GM23338 (cell line): ENCODE measurements at regions not wholly inside any gene's neighbourhood (a gene's known extent, or its start where the extent isn't known, plus 50 kb on each side); places are given as distances from the start of the nearest gene placed in this dataset.

Source experiments
- ATAC-seq: fragments of 200-7000 bp; cut with Tn5 transposase; 3 replicates; pipeline ENCODE4 v1.9.1; 2020
- DNase-seq: peaks from one replicate; pipeline ENCODE4 v3.0.0-alpha.2; 2015; ENCODE audit warnings: low spot score
- H2AFZ ChIP-seq: fragments of 200-600 bp; sonication (generic); 2 replicates; pipeline ENCODE4 v1.8.0; 2016; ENCODE audit warnings: antibody characterized with exemption, mild to moderate bottlenecking, moderate library complexity
- H3F3A ChIP-seq: fragments of 200-600 bp; sonication (generic); replicated peaks from 2 replicates; pipeline ENCODE4 v1.8.0; 2017; ENCODE audit warnings: antibody characterized with exemption, mixed run types, low read depth
- H3K27ac ChIP-seq: fragments of 200-600 bp; sonication (generic); 2 replicates; pipeline ENCODE4 v1.6.1; 2016; ENCODE audit warnings: low read depth
- H3K27me3 ChIP-seq: fragments of 200-600 bp; sonication (generic); 2 replicates; pipeline ENCODE4 v1.8.0; 2016; ENCODE audit warnings: mild to moderate bottlenecking, mixed run types, moderate library complexity; ENCODE audit not compliant: insufficient read depth
- H3K36me3 ChIP-seq: fragments of 200-600 bp; sonication (generic); 2 replicates; pipeline ENCODE4 v1.8.0; 2016; ENCODE audit warnings: mild to moderate bottlenecking; ENCODE audit not compliant: insufficient read depth
- H3K4me1 ChIP-seq: fragments of 200-600 bp; sonication (generic); 2 replicates; pipeline ENCODE4 v1.8.0; 2016; ENCODE audit warnings: mild to moderate bottlenecking, moderate library complexity; ENCODE audit not compliant: insufficient read depth
- H3K4me2 ChIP-seq: fragments of 200-600 bp; sonication (generic); 2 replicates; pipeline ENCODE4 v1.7.1; 2017; ENCODE audit warnings: mixed run types
- H3K4me3 ChIP-seq: fragments of 200-600 bp; sonication (generic); 2 replicates; pipeline ENCODE4 v1.6.1; 2016; ENCODE audit warnings: mixed run types
- H3K79me2 ChIP-seq: fragments of 200-600 bp; sonication (generic); replicated peaks from 2 replicates; pipeline ENCODE4 v1.8.0; 2017; ENCODE audit warnings: mild to moderate bottlenecking; ENCODE audit not compliant: insufficient read depth
- H3K9me2 ChIP-seq: fragments of 200-600 bp; sonication (generic); 2 replicates; pipeline ENCODE4 v1.8.0; 2017; ENCODE audit not compliant: insufficient read depth
- H4K20me1 ChIP-seq: fragments of 200-600 bp; sonication (generic); replicated peaks from 2 replicates; pipeline ENCODE4 v1.8.0; 2017; ENCODE audit warnings: mild to moderate bottlenecking; ENCODE audit not compliant: insufficient read depth
- H3K27ac Mint-ChIP-seq: 2 replicates; pipeline ENCODE4 v1.8.0; 2020; ENCODE audit warnings: inconsistent platforms, mild to moderate bottlenecking, moderate library complexity, mixed read lengths
- H3K27me3 Mint-ChIP-seq: 3 replicates; pipeline ENCODE4 v1.8.0; 2022; ENCODE audit warnings: low read depth, mild to moderate bottlenecking, moderate library complexity, mixed read lengths, inconsistent platforms; ENCODE audit not compliant: insufficient read depth, poor library complexity
- H3K36me3 Mint-ChIP-seq: 3 replicates; pipeline ENCODE4 v1.8.0; 2021; ENCODE audit warnings: low read depth, mild to moderate bottlenecking, inconsistent platforms, moderate library complexity, mixed read lengths
- H3K4me1 Mint-ChIP-seq: 3 replicates; pipeline ENCODE4 v1.8.0; 2020; ENCODE audit warnings: mild to moderate bottlenecking, inconsistent platforms, mixed read lengths
- H3K4me3 Mint-ChIP-seq: 3 replicates; pipeline ENCODE4 v1.8.0; 2021; ENCODE audit warnings: moderate library complexity, mild to moderate bottlenecking, inconsistent platforms, mixed read lengths
- H3K9me3 Mint-ChIP-seq: 3 replicates; pipeline ENCODE4 v1.8.0; 2020; ENCODE audit warnings: moderate library complexity, mild to moderate bottlenecking, inconsistent platforms, mixed read lengths
- CREB1 ChIP-seq: fragments of 250-450 bp; sonication (Bioruptor Pico); IDR thresholded peaks from 2 replicates; pipeline ENCODE4 v1.5.0; 2020; ENCODE audit warnings: low read depth, mild to moderate bottlenecking, moderate library complexity
- ETS1 ChIP-seq: IDR thresholded peaks from 2 replicates; pipeline ENCODE4 v1.6.1; 2016; ENCODE audit warnings: antibody characterized with exemption
- EZH2 ChIP-seq: fragments of 200-600 bp; sonication (generic); IDR thresholded peaks from one replicate; pipeline ENCODE4 v1.8.0; 2017; ENCODE audit warnings: antibody characterized with exemption, mild to moderate bottlenecking, low read depth; ENCODE audit not compliant: unreplicated experiment
- EZH2phosphoT487 ChIP-seq: fragments of 200-600 bp; sonication (generic); IDR thresholded peaks from one replicate; pipeline ENCODE4 v1.8.1; 2018; ENCODE audit warnings: antibody characterized with exemption; ENCODE audit not compliant: unreplicated experiment
- NANOG ChIP-seq: IDR thresholded peaks from 2 replicates; pipeline ENCODE4 v1.6.1; 2016; ENCODE audit warnings: antibody characterized with exemption, borderline replicate concordance
- REST ChIP-seq: IDR thresholded peaks from one replicate; pipeline ENCODE4 v1.6.1; 2018; ENCODE audit warnings: antibody characterized with exemption; ENCODE audit not compliant: unreplicated experiment
- STAT1 ChIP-seq: IDR thresholded peaks from one replicate; pipeline ENCODE4 v1.6.1; 2016; ENCODE audit warnings: antibody characterized with exemption; ENCODE audit not compliant: unreplicated experiment
- ZNF114 ChIP-seq: fragments of 250-450 bp; sonication (Bioruptor Pico); IDR thresholded peaks from 2 replicates; pipeline ENCODE4 v1.5.0; 2020; ENCODE audit warnings: mild to moderate bottlenecking, moderate library complexity
- ZNF331 ChIP-seq: fragments of 250-450 bp; sonication (Bioruptor Pico); IDR thresholded peaks from 2 replicates; pipeline ENCODE4 v1.5.0; 2020; ENCODE audit warnings: low read depth, mild to moderate bottlenecking, moderate library complexity
- ZNF462 ChIP-seq: fragments of 250-450 bp; sonication (Bioruptor Pico); IDR thresholded peaks from 2 replicates; pipeline ENCODE4 v1.5.0; 2020; ENCODE audit warnings: mild to moderate bottlenecking, moderate library complexity

GRCh38 chr18:66334534-66334933 is 269.4 kb downstream of the CDH19 start:
- Histone ChIP-seq H2AFZ (no peak overlapping the region), H3K9me2 (no peaks in the 10 kb centered on the region), H3K4me3 (no peak overlapping the region), H3F3A (no peaks in the 10 kb centered on the region), H3K27me3 (no peaks in the 10 kb centered on the region), H4K20me1 (no peaks in the 10 kb centered on the region), H3K27ac (no peak overlapping the region), H3K4me1 (no peaks in the 10 kb centered on the region), H3K79me2 (no peaks in the 10 kb centered on the region), H3K4me2 (no peak overlapping the region), H3K36me3 (no peaks in the 10 kb centered on the region)
- Mint-ChIP-seq H3K27ac (no peak overlapping the region), H3K9me3 (no peaks in the 10 kb centered on the region), H3K4me3 (no peak overlapping the region), H3K4me1 (no peaks in the 10 kb centered on the region), H3K36me3 (no peaks in the 10 kb centered on the region), H3K27me3 (no peaks in the 10 kb centered on the region)
- ATAC-seq (no peak), DNase-seq (no peak)
- TF ChIP-seq STAT1 (no peak), CREB1 (CRISPR knock-in tag) (no peak), EZH2 (no peak), ZNF114 (CRISPR knock-in tag) (no peak), ZNF331 (CRISPR knock-in tag) (no peak), NANOG (no peak), REST (no peak), EZH2phosphoT487 (no peak)

GRCh38 chr18:66329716-66330115 is 274.2 kb downstream of the CDH19 start:
- DNase-seq (no peak), ATAC-seq (no peak)
- H4K20me1 ChIP-seq: no peaks in the 10 kb centered on the region
- no peaks in the 10 kb centered on the region for H3K79me2 ChIP-seq
- Mint-ChIP-seq H3K27me3 (no peaks in the 10 kb centered on the region), H3K36me3 (no peaks in the 10 kb centered on the region), H3K4me3 (no peak overlapping the region), H3K4me1 (peaks cover 12% of the 10 kb centered on the region), H3K27ac (no peak overlapping the region), H3K9me3 (no peaks in the 10 kb centered on the region; the same call in 2 of the 3 replicates)
- H3K4me2 ChIP-seq: no peak overlapping the region
- H3K27ac ChIP-seq: no peak overlapping the region
- peaks cover 15% of the 10 kb centered on the region for H3K4me1 ChIP-seq
- no peak overlapping the region for H3K4me3 ChIP-seq
- H3F3A ChIP-seq: no peaks in the 10 kb centered on the region
- H3K9me2 ChIP-seq: peaks cover 2% of the 10 kb centered on the region; the same call in 1 of the 2 replicates
- H3K36me3 ChIP-seq: no peaks in the 10 kb centered on the region
- H2AFZ ChIP-seq: no peak overlapping the region
- no peaks in the 10 kb centered on the region for H3K27me3 ChIP-seq
- no peak for TF ChIP-seq ZNF462
- no peak for TF ChIP-seq ZNF114 (CRISPR knock-in tag)
- TF ChIP-seq ETS1: no peak
- no peak for TF ChIP-seq EZH2
- no peak for TF ChIP-seq ZNF331 (CRISPR knock-in tag)
